Progenitor cell of endocrine pancreas (in vitro differentiated cells): ENCODE measurements at regions not wholly inside any gene's neighbourhood (a gene's known extent, or its start where the extent isn't known, plus 50 kb on each side); places are given as distances from the start of the nearest gene placed in this dataset.

Experiments used
- DNase-seq: peaks from one replicate; pipeline ENCODE4 v3.0.0; 2021; ENCODE audit warnings: low spot score; ENCODE audit not compliant: unreplicated experiment
- H3K27ac Mint-ChIP-seq: 2 replicates; pipeline ENCODE4 v1.8.0; 2021; ENCODE audit warnings: mild to moderate bottlenecking, moderate library complexity, mixed read lengths
- H3K27me3 Mint-ChIP-seq: 2 replicates; pipeline ENCODE4 v1.8.0; 2021; ENCODE audit warnings: mixed read lengths
- H3K36me3 Mint-ChIP-seq: 2 replicates; pipeline ENCODE4 v1.8.0; 2022; ENCODE audit warnings: mixed read lengths; ENCODE audit not compliant: insufficient read depth
- H3K4me1 Mint-ChIP-seq: 2 replicates; pipeline ENCODE4 v1.8.0; 2021; ENCODE audit warnings: low read depth, mixed read lengths
- H3K4me3 Mint-ChIP-seq: 2 replicates; pipeline ENCODE4 v1.8.0; 2021; ENCODE audit warnings: low read depth, mild to moderate bottlenecking, moderate library complexity, mixed read lengths
- H3K9me3 Mint-ChIP-seq: 2 replicates; pipeline ENCODE4 v1.8.0; 2021; ENCODE audit warnings: low read depth, mixed read lengths
- TF ChIP-seq, protein P1 (sequence below): fragments of 200-600 bp; sonication (generic); IDR thresholded peaks from one replicate; pipeline ENCODE4 v1.5.0; 2021; ENCODE audit warnings: antibody characterized with exemption, mild to moderate bottlenecking; ENCODE audit not compliant: unreplicated experiment

DNA sequence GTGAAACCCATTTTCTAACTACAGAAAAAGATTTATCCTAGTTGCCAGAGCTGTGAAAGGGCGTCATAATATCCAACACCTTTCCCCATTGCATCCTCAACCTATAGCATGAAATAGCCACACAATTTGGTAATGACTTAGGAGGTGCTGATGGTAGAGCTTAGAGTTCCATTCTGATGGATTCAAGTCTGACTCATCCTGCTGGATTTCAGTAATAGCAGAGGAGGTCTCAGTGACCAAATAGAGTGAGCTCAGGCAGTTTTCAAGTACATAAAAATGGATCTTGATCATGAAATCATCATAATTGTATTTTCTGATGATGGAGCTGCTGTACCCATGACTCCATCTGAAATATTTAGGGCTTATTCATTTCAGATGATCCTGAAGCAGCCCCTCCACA is 270.7 kb upstream of the KLHL29 start:
- no peaks in the 10 kb centered on the region for H3K4me1 Mint-ChIP-seq
- peaks cover 11% of the 10 kb centered on the region for H3K9me3 Mint-ChIP-seq
- H3K36me3 Mint-ChIP-seq = no peaks in the 10 kb centered on the region
- no peak for DNase-seq
- TF ChIP-seq, protein P1, sequence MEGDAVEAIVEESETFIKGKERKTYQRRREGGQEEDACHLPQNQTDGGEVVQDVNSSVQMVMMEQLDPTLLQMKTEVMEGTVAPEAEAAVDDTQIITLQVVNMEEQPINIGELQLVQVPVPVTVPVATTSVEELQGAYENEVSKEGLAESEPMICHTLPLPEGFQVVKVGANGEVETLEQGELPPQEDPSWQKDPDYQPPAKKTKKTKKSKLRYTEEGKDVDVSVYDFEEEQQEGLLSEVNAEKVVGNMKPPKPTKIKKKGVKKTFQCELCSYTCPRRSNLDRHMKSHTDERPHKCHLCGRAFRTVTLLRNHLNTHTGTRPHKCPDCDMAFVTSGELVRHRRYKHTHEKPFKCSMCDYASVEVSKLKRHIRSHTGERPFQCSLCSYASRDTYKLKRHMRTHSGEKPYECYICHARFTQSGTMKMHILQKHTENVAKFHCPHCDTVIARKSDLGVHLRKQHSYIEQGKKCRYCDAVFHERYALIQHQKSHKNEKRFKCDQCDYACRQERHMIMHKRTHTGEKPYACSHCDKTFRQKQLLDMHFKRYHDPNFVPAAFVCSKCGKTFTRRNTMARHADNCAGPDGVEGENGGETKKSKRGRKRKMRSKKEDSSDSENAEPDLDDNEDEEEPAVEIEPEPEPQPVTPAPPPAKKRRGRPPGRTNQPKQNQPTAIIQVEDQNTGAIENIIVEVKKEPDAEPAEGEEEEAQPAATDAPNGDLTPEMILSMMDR = no peak
- H3K27me3 Mint-ChIP-seq = peaks cover under 1% of the 10 kb centered on the region
- no peak overlapping the region for H3K27ac Mint-ChIP-seq
- H3K4me3 Mint-ChIP-seq = no peak overlapping the region

DNA sequence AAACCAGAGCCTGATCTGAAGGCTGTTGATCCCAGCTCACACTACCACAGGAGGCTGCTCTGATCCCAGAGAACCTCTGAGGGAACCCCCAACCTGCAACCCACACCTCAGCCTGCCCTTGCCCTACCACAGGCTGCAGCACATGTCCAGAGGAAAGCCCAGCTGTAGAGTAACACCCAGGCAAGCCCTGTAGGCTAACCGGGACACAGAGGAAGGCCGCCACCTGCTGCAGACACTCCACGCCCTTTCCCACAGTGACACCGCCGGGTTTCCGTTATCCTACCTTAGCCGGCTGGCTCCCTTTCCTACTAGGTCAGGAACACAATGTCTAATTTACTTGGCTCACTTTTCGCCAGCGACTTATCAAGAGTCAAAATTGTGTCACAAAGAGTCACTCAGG is 266.7 kb upstream of the KLHL29 start:
- no peak for DNase-seq
- Mint-ChIP-seq H3K27ac (no peak overlapping the region), H3K9me3 (no peaks in the 10 kb centered on the region), H3K4me1 (no peaks in the 10 kb centered on the region), H3K27me3 (peaks cover 6% of the 10 kb centered on the region), H3K36me3 (no peaks in the 10 kb centered on the region), H3K4me3 (no peak overlapping the region)
- TF ChIP-seq, protein P1 = no peak

DNA sequence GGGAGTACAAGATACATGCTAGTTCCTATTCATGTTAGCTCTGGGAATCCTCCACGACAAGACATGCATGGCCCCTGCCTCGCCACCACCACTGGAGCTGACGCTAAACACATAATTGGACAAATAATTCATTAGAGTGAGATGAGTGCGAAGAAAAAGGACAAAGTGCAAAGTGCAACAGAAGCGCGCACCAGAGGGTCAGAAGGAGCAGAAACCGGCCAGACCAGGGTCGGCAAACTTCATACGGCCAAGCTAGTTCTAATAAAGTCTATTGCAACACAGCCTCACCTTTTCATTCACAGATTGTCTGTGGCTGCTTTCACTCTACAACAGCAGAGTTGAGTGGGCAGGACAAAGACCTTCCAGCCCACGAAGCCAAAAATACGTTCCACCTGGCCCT is 266.1 kb upstream of the KLHL29 start:
- H3K9me3 Mint-ChIP-seq = no peaks in the 10 kb centered on the region
- H3K4me1 Mint-ChIP-seq = no peaks in the 10 kb centered on the region
- no peak for DNase-seq
- TF ChIP-seq, protein P1 = no peak
- no peak overlapping the region for H3K27ac Mint-ChIP-seq
- no peak overlapping the region for H3K4me3 Mint-ChIP-seq
- H3K36me3 Mint-ChIP-seq = no peaks in the 10 kb centered on the region
- peaks cover 6% of the 10 kb centered on the region for H3K27me3 Mint-ChIP-seq

DNA sequence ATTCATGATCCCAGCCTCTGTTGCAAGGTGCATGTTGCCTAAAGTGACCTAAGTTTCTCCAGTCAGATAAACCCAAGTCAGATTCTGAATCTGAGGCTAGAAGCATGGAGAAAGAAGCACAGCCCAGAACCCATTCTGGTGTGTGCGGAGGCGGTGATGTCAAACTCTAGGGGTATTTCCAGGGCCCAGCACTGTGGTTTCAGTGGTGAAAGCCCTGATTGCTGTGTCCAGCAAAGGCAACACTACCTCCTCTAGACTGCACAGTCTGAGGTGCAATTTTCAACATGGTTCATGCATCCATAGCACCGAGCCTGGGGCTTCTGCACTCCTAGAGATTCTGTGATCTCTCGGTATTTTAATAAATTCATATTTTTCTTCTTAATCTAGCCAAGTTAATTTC is 264.8 kb upstream of the KLHL29 start:
- H3K9me3 Mint-ChIP-seq = no peaks in the 10 kb centered on the region
- no peaks in the 10 kb centered on the region for H3K36me3 Mint-ChIP-seq
- H3K4me1 Mint-ChIP-seq = no peaks in the 10 kb centered on the region
- no peak overlapping the region for H3K4me3 Mint-ChIP-seq
- no peak for DNase-seq
- peaks cover 6% of the 10 kb centered on the region for H3K27me3 Mint-ChIP-seq
- TF ChIP-seq, protein P1 = no peak
- no peak overlapping the region for H3K27ac Mint-ChIP-seq

DNA sequence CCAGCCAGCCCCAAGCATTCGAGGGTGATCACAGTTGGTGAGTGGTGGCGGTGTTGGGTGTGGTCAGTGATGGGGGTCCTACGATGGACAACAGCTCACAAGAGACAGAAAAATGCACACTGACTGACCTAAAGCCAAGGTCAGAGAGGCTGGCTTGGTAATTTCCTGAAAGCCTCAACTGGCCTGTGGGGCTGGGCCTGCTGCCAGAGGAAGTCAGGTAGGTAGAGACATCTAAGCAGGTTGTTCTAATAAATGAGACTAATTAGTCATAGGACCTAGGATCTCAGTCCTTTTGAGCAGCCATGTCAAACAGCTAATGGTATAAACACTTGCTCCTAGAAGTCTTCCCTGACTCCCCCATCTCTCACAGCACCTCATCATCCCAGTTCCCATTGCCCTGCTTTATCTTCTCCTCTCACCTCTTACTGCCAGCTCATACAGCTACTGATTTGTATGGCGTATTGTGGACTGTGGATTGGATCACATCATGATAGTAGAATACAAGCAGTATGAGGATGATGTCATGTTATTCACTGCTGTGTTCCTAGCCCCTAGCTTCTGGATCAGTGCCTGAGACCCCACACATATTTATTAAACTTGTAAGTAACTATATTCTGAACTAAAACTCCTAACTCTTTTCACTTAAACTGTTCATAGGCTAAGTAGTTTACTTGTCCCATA is 262.9 kb upstream of the KLHL29 start:
- no peak overlapping the region for H3K4me3 Mint-ChIP-seq

More for the DNA sequence above, 262.9 kb upstream of the KLHL29 start:
- TF ChIP-seq, protein P1 = no peak
- Mint-ChIP-seq H3K27ac (no peak overlapping the region), H3K36me3 (no peaks in the 10 kb centered on the region), H3K4me1 (no peaks in the 10 kb centered on the region), H3K27me3 (peaks cover 6% of the 10 kb centered on the region), H3K9me3 (no peaks in the 10 kb centered on the region)
- DNase-seq = no peak
